ENCODE measurements at regions not wholly inside any gene's neighbourhood (a gene's known extent, or its start where the extent isn't known, plus 50 kb on each side); places are given as distances from the start of the nearest gene placed in this dataset.

DNA sequence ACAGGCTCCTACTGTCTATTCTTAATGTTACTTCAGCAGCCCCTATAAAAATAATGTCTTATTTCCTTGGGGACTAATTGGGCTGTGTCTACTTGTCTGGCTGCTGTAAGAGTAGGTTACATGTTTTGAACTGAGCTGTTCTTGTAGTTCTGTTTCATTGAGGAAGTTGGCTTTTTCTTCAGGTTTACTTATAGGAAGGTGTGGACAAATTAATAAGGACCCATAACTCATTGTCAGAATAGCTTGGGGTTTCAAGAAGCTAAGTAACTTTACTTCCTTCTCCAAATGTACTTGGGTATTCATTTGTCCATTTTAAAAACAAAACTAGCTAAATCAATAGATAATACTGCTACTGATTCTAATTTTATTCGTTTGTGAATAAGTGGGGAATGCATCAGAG lies 487.2 kb downstream of the FAT4 start:
- H3K27ac ChIP-seq (ENCODE audit: low read depth in 1 of 2, low read length in 1 of 2) = no peak overlapping the region
- no peak overlapping the region for H3K4me3 ChIP-seq
- no peaks in the 10 kb centered on the region for H3K9me3 ChIP-seq (ENCODE audit: control insufficient read depth in 4 of 4, insufficient read depth in 3 of 4, low read length in 3 of 4)
- H3K4me1 ChIP-seq (ENCODE audit: control insufficient read depth in 5 of 5, insufficient read depth in 5 of 5, low read length in 5 of 5) = no peaks in the 10 kb centered on the region
- DNase-seq = no peak
- no peaks in the 10 kb centered on the region for H3K27me3 ChIP-seq (ENCODE audit: control insufficient read depth in 3 of 3, insufficient read depth in 3 of 3, low read length in 2 of 3)
- 62 to 67% methylated on average over 1 of the region's 1 CpG for WGBS, 2 donors
- no peaks in the 10 kb centered on the region for H3K36me3 ChIP-seq (ENCODE audit: control insufficient read depth in 4 of 4, insufficient read depth in 4 of 4, low read length in 4 of 4)
- no peak overlapping the region for H3K9ac ChIP-seq (ENCODE audit: insufficient read depth in 1 of 2, low read length in 2 of 2)
- no peak for TF ChIP-seq CTCF (IDR thresholded peaks at IDR 0.05; ENCODE audit: control extremely low read depth, extremely low read depth)
- no peak for ATAC-seq (ENCODE audit: insufficient read depth, low FRiP score)

DNA sequence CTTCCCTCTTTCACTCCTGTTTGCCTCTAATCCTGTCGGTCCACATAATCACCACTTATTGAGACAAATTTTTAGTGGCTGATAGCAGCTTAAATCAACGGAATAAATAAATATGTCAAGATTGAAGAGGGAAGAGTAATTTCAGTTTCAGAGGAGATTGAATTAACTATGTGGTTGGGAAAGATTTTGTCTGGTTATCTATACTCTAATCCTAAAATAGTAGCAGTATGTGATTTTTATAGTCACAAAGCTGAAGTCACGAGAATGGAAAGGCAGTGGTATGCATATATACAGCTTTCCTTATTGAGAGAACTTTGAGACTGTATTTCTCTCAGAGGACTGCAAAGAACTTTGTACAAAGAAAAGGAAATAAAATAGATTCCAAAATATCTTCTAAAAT lies 493.3 kb downstream of the FAT4 start:
- no peak for TF ChIP-seq CTCF (IDR thresholded peaks at IDR 0.05; ENCODE audit: control extremely low read depth, extremely low read depth)
- ATAC-seq (ENCODE audit: insufficient read depth, low FRiP score) (no peak), DNase-seq (peak in 2 of 3 donors; percentile 67 to 78)
- no peak overlapping the region for H3K27ac ChIP-seq (ENCODE audit: low read depth in 1 of 2, low read length in 1 of 2)
- peaks cover 0 to 10% (median 0%) of the 10 kb centered on the region in 5 donors for H3K4me1 ChIP-seq (ENCODE audit: control insufficient read depth in 5 of 5, insufficient read depth in 5 of 5, low read length in 5 of 5)
- H3K9me3 ChIP-seq (ENCODE audit: control insufficient read depth in 4 of 4, insufficient read depth in 3 of 4, low read length in 3 of 4) = no peaks in the 10 kb centered on the region
- 59 to 72% methylated on average over 3 of the region's 3 CpGs for WGBS, 2 donors
- H3K36me3 ChIP-seq (ENCODE audit: control insufficient read depth in 4 of 4, insufficient read depth in 4 of 4, low read length in 4 of 4) = no peaks in the 10 kb centered on the region
- no peak overlapping the region for H3K9ac ChIP-seq (ENCODE audit: insufficient read depth in 1 of 2, low read length in 2 of 2)
- no peak overlapping the region for H3K4me3 ChIP-seq
- H3K27me3 ChIP-seq (ENCODE audit: control insufficient read depth in 3 of 3, insufficient read depth in 3 of 3, low read length in 2 of 3) = no peaks in the 10 kb centered on the region

DNA sequence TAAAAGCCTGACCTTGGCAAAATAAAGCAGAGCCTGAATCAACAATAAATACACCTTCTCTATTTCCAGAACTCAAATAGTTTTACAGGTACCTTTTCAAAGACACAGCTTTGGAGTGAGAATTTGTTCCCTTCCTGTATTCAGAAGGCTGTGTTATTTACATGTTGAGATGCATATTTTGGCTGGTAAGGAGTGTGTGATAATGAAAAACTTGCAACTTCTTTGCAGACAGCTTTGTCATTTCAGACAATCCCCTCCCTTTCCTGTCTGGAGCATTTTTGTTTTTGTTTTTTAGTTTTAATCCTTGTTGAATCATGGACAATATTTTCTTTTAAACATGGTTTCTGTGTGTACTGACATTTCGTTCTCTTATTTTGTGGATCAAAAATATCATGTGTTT lies 493.8 kb downstream of the FAT4 start:
- peaks cover 0 to 10% (median 0%) of the 10 kb centered on the region in 5 donors for H3K4me1 ChIP-seq (ENCODE audit: control insufficient read depth in 5 of 5, insufficient read depth in 5 of 5, low read length in 5 of 5)
- WGBS, 2 donors = 74 to 82% methylated on average over 1 of the region's 1 CpG
- DNase-seq (peak in 2 of 3 donors; percentile 42 to 43), ATAC-seq (ENCODE audit: insufficient read depth, low FRiP score) (no peak)
- no peaks in the 10 kb centered on the region for H3K9me3 ChIP-seq (ENCODE audit: control insufficient read depth in 4 of 4, insufficient read depth in 3 of 4, low read length in 3 of 4)
- no peaks in the 10 kb centered on the region for H3K36me3 ChIP-seq (ENCODE audit: control insufficient read depth in 4 of 4, insufficient read depth in 4 of 4, low read length in 4 of 4)
- H3K4me3 ChIP-seq = no peak overlapping the region
- TF ChIP-seq CTCF (IDR thresholded peaks at IDR 0.05; ENCODE audit: control extremely low read depth, extremely low read depth) = no peak
- no peak overlapping the region for H3K9ac ChIP-seq (ENCODE audit: insufficient read depth in 1 of 2, low read length in 2 of 2)
- no peak overlapping the region for H3K27ac ChIP-seq (ENCODE audit: low read depth in 1 of 2, low read length in 1 of 2)
- H3K27me3 ChIP-seq (ENCODE audit: control insufficient read depth in 3 of 3, insufficient read depth in 3 of 3, low read length in 2 of 3) = no peaks in the 10 kb centered on the region

DNA sequence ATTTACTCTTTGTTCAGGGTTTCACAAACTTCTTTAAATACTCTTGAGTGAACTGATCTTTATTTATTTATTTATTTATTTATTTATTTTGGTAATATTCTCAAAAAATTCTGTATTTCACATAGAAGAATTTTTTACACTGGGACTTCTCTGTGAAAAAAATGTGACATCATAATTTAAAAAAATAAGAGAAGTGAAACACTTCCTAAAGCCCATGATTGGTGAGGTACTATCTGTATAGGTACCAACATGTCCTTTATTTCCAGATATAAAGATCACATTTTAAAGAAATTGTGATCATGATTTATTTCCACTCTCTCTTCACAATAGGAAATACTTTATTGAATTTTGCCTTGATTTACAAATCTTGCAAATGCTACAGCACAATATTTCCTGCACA lies 497.1 kb downstream of the FAT4 start:
- Histone ChIP-seq H3K27me3 (ENCODE audit: control insufficient read depth in 3 of 3, insufficient read depth in 3 of 3, low read length in 2 of 3) (no peaks in the 10 kb centered on the region), H3K36me3 (ENCODE audit: control insufficient read depth in 4 of 4, insufficient read depth in 4 of 4, low read length in 4 of 4) (no peaks in the 10 kb centered on the region), H3K9me3 (ENCODE audit: control insufficient read depth in 4 of 4, insufficient read depth in 3 of 4, low read length in 3 of 4) (no peaks in the 10 kb centered on the region), H3K4me1 (ENCODE audit: control insufficient read depth in 5 of 5, insufficient read depth in 5 of 5, low read length in 5 of 5) (peaks cover 0 to 10% (median 0%) of the 10 kb centered on the region in 5 donors), H3K9ac (ENCODE audit: insufficient read depth in 1 of 2, low read length in 2 of 2) (no peak overlapping the region), H3K4me3 (no peak overlapping the region), H3K27ac (ENCODE audit: low read depth in 1 of 2, low read length in 1 of 2) (no peak overlapping the region)
- TF ChIP-seq CTCF (IDR thresholded peaks at IDR 0.05; ENCODE audit: control extremely low read depth, extremely low read depth) = no peak
- DNase-seq = no peak
- ATAC-seq (ENCODE audit: insufficient read depth, low FRiP score) = no peak

Measured in lung (tissue), 11 donors.